H1 (cell line): ENCODE measurements at regions not wholly inside any gene's neighbourhood (a gene's known extent, or its start where the extent isn't known, plus 50 kb on each side); places are given as distances from the start of the nearest gene placed in this dataset.

Experiments used
- CTCF ChIA-PET: fragments of 300-600 bp; sonication (Branson Sonifier 250); formaldehyde crosslinking; loops from one replicate; lab custom pipeline; 2021; ENCODE audit not compliant: partially characterized antibody; lab: Charles Lee
- POLR2A ChIA-PET: fragments of 300-600 bp; sonication (Branson Sonifier 250); formaldehyde crosslinking; loops from one replicate; lab custom pipeline; 2021; ENCODE audit warnings: inconsistent platforms; ENCODE audit not compliant: partially characterized antibody; lab: Charles Lee
- DNase-seq, 2 experiments: peaks; one replicate each; pipeline versions ENCODE4 v3.0.0 to v3.0.0-alpha.2; 2010 to 2022; ENCODE audit warnings: low spot score in 2 of 2, low read depth in 1 of 2, mixed read lengths in 1 of 2
- FAIRE-seq: peaks from 2 replicates; lab custom pipeline; 2011; peaks lifted over from hg19 to GRCh38; lab: Jason Lieb, UNC
- H2AFZ ChIP-seq: 2 replicates; pipeline ENCODE4 v1.8.1; 2012; ENCODE audit warnings: low read length, inconsistent platforms
- H2AK5ac ChIP-seq: 2 replicates; pipeline ENCODE4 v1.6.1; 2013; ENCODE audit warnings: low read depth, low read length
- H2BK120ac ChIP-seq: replicated peaks from 2 replicates; pipeline ENCODE3; 2013; ENCODE audit warnings: low read depth, low read length, inconsistent platforms
- H2BK12ac ChIP-seq: 2 replicates; pipeline ENCODE4 v1.6.1; 2013; ENCODE audit warnings: low read depth, low read length
- H2BK15ac ChIP-seq: 2 replicates; pipeline ENCODE4 v1.6.1; 2013; ENCODE audit warnings: low read length
- H2BK20ac ChIP-seq: 2 replicates; pipeline ENCODE4 v1.6.1; 2013; ENCODE audit warnings: low read length
- H2BK5ac ChIP-seq: 2 replicates; pipeline ENCODE4 v1.6.1; 2013; ENCODE audit warnings: low read depth, low read length
- H3K14ac ChIP-seq: 2 replicates; pipeline ENCODE4 v1.6.1; 2013; ENCODE audit warnings: inconsistent platforms; ENCODE audit not compliant: insufficient read length
- H3K18ac ChIP-seq: 2 replicates; pipeline ENCODE4 v1.6.1; 2013; ENCODE audit warnings: low read length; ENCODE audit errors: extremely low read depth
- H3K23ac ChIP-seq: 2 replicates; pipeline ENCODE4 v1.6.1; 2013; ENCODE audit warnings: inconsistent platforms; ENCODE audit not compliant: insufficient read length
- H3K23me2 ChIP-seq: 2 replicates; pipeline ENCODE4 v1.6.1; 2013; ENCODE audit warnings: low read depth, low read length
- H3K27ac ChIP-seq: 2 replicates; pipeline ENCODE4 v1.6.1; 2011; ENCODE audit warnings: low read depth, low read length, inconsistent platforms
- H3K27me3 ChIP-seq, 4 experiments: replicated peaks in 1 of 4; 1 replicate in 1 of 4; 2 replicates in 3 of 4; pipeline versions ENCODE4 v1.6.1 to v1.8.1; 2011 to 2013; ENCODE audit warnings: low read length in 3 of 4, mild to moderate bottlenecking in 3 of 4, inconsistent platforms in 2 of 4, mixed read lengths in 2 of 4, moderate library complexity in 1 of 4; ENCODE audit not compliant: control insufficient read depth in 3 of 4, insufficient read depth in 3 of 4; ENCODE audit errors: extremely low read depth in 1 of 4
- H3K36me3 ChIP-seq, 4 experiments: 2 replicates each; pipeline versions ENCODE4 v1.6.1 to v1.8.1; 2011 to 2013; ENCODE audit warnings: mild to moderate bottlenecking in 4 of 4, low read length in 3 of 4, moderate library complexity in 2 of 4, control low read depth in 1 of 4, inconsistent platforms in 1 of 4; ENCODE audit not compliant: insufficient read depth in 4 of 4, control insufficient read depth in 2 of 4
- H3K4ac ChIP-seq: replicated peaks from 2 replicates; pipeline ENCODE3; 2013; ENCODE audit warnings: low read length, low read depth, mixed read lengths, inconsistent platforms; ENCODE audit not compliant: insufficient read length
- H3K4me1 ChIP-seq, 4 experiments: replicated peaks in 1 of 4; 1 replicate in 1 of 4; 2 replicates in 3 of 4; pipeline versions ENCODE4 v1.6.1 to v1.8.1; 2011 to 2013; ENCODE audit warnings: low read length in 3 of 4, inconsistent platforms in 2 of 4, mixed read lengths in 1 of 4; ENCODE audit not compliant: insufficient read depth in 4 of 4, control insufficient read depth in 3 of 4
- H3K4me2 ChIP-seq, 2 experiments: 2 replicates each; pipeline versions ENCODE4 v1.6.1 to v1.8.1; 2011 to 2013; ENCODE audit warnings: low read depth in 2 of 2, low read length in 2 of 2, control low read depth in 1 of 2, inconsistent platforms in 1 of 2, mild to moderate bottlenecking in 1 of 2; ENCODE audit not compliant: insufficient read depth in 1 of 2
- H3K4me3 ChIP-seq, 4 experiments: fragments of 200-600, 300-600 bp in 1 of 4; sonication (generic), shearing (Covaris generic), sonication (Bioruptor Twin) in 1 of 4; 2 replicates each; pipeline versions ENCODE4 v1.5.1 to v1.8.1; 2011 to 2016; ENCODE audit warnings: low read length in 4 of 4, low read depth in 3 of 4, control low read depth in 2 of 4, inconsistent platforms in 2 of 4, mild to moderate bottlenecking in 2 of 4, mixed read lengths in 1 of 4, moderate library complexity in 1 of 4; ENCODE audit not compliant: insufficient read depth in 2 of 4; ENCODE audit errors: extremely low read depth in 1 of 4
- H3K56ac ChIP-seq: replicated peaks from 2 replicates; pipeline ENCODE3; 2013; ENCODE audit warnings: low read depth, mild to moderate bottlenecking, mixed read lengths, low read length, inconsistent platforms; ENCODE audit not compliant: insufficient read length
- H3K79me1 ChIP-seq: 2 replicates; pipeline ENCODE4 v1.6.1; 2013; ENCODE audit warnings: low read depth, low read length, control low read depth
- H3K79me2 ChIP-seq, 2 experiments: 2 replicates each; pipeline versions ENCODE4 v1.6.1 to v1.8.1; 2012 to 2013; ENCODE audit warnings: low read length in 2 of 2, mild to moderate bottlenecking in 2 of 2, inconsistent platforms in 1 of 2; ENCODE audit not compliant: insufficient read depth in 2 of 2, control insufficient read depth in 1 of 2
- H3K9ac ChIP-seq, 4 experiments: replicated peaks in 1 of 4; 1 replicate in 1 of 4; 2 replicates in 3 of 4; pipeline versions ENCODE4 v1.6.1 to v1.8.1; 2011 to 2013; ENCODE audit warnings: low read depth in 3 of 4, low read length in 3 of 4, control low read depth in 2 of 4, mild to moderate bottlenecking in 2 of 4, moderate library complexity in 2 of 4, inconsistent platforms in 1 of 4; ENCODE audit errors: extremely low read depth in 1 of 4
- H3K9me3 ChIP-seq, 2 experiments: 2 replicates each; pipeline versions ENCODE4 v1.6.1 to v1.8.1; 2012 to 2013; ENCODE audit warnings: mild to moderate bottlenecking in 2 of 2, moderate library complexity in 2 of 2, control low read depth in 1 of 2, inconsistent platforms in 1 of 2, low read depth in 1 of 2, low read length in 1 of 2, mixed read lengths in 1 of 2; ENCODE audit not compliant: insufficient read depth in 2 of 2
- H4K20me1 ChIP-seq, 2 experiments: replicated peaks in 1 of 2; 2 replicates each; pipeline versions ENCODE3 to v1.8.1; 2011 to 2013; ENCODE audit warnings: inconsistent platforms in 2 of 2, low read length in 2 of 2, mild to moderate bottlenecking in 1 of 2; ENCODE audit not compliant: insufficient read depth in 2 of 2, control insufficient read depth in 1 of 2
- H4K5ac ChIP-seq: 2 replicates; pipeline ENCODE4 v1.6.1; 2013; ENCODE audit warnings: low read length, low read depth, mixed read lengths, inconsistent platforms; ENCODE audit not compliant: insufficient read length
- H4K8ac ChIP-seq: 2 replicates; pipeline ENCODE4 v1.8.0; 2013; ENCODE audit warnings: mild to moderate bottlenecking, moderate library complexity, low read length, inconsistent platforms; ENCODE audit not compliant: insufficient read depth; ENCODE audit errors: extremely low read depth
- H4K91ac ChIP-seq: replicated peaks from 2 replicates; pipeline ENCODE3; 2013; ENCODE audit warnings: low read length, mixed read lengths, inconsistent platforms; ENCODE audit not compliant: insufficient read length
- SP1 ChIP-seq: IDR thresholded peaks from 2 replicates; pipeline ENCODE4 v1.6.1; 2011; ENCODE audit warnings: low read depth, low read length
- WGBS, 2 experiments: shearing (Covaris generic) in 1 of 2; methylation state at CpG; one replicate each; pipeline versions ENCODE4 v1.1.6 to v1.1.7; 2013 to 2015; ENCODE audit warnings: low lambda C conversion rate in 2 of 2, mixed read lengths in 2 of 2, inconsistent platforms in 1 of 2, low coverage in 1 of 2, missing lambda C conversion rate in 1 of 2; ENCODE audit not compliant: insufficient replicate concordance in 2 of 2, insufficient coverage in 1 of 2, insufficient read length in 1 of 2; ENCODE audit errors: extremely low coverage in 1 of 2, missing lambda C conversion rate in 1 of 2; 5-methylcytosine and 5-hydroxymethylcytosine counted together

GRCh38 chr3:187968883-187969580 lies 184.9 kb upstream of the LPP start:
- WGBS, 2 experiments = 95% methylated on average over 2 of the region's 2 CpGs; no CpG with 5 or more reads in 1 of the 2 experiments
- no peak overlapping the region for H2AK5ac ChIP-seq
- H4K91ac ChIP-seq = no peak overlapping the region
- ChIA-PET CTCF (interaction anchor here (0.6 to 3.1 kb wide), 5 partner anchors 7 to 265 kb away, joined by 3 to 9 read pairs (median 3); no protein-coding TSS in a partner anchor), POLR2A (interaction anchor here (1.3 kb wide), 1 partner anchor 222 kb away, joined by 3 read pairs; no protein-coding TSS in a partner anchor)
- H3K18ac ChIP-seq = no peak overlapping the region
- no peaks in the 10 kb centered on the region for H3K79me1 ChIP-seq
- no peak overlapping the region for H3K9ac ChIP-seq
- no peak overlapping the region for H2BK5ac ChIP-seq
- H3K4me3 ChIP-seq = no peak overlapping the region
- H3K4me1 ChIP-seq = no peaks in the 10 kb centered on the region
- H2BK12ac ChIP-seq = no peak overlapping the region; the same call in 1 of the 2 replicates
- no peaks in the 10 kb centered on the region for H3K79me2 ChIP-seq
- no peak overlapping the region for H3K4ac ChIP-seq
- no peak overlapping the region for H2BK15ac ChIP-seq
- no peak overlapping the region for H3K4me2 ChIP-seq
- no peaks in the 10 kb centered on the region for H4K20me1 ChIP-seq
- H4K5ac ChIP-seq = no peak overlapping the region
- H3K14ac ChIP-seq = no peak overlapping the region
- no peak overlapping the region for H2BK20ac ChIP-seq
- no peaks in the 10 kb centered on the region for H3K27me3 ChIP-seq
- no peak overlapping the region for H2AFZ ChIP-seq
- no peak overlapping the region for H2BK120ac ChIP-seq
- DNase-seq = no peak
- no peak overlapping the region for H3K23ac ChIP-seq
- no peak overlapping the region for H3K56ac ChIP-seq
- no peak for FAIRE-seq
- H3K36me3 ChIP-seq = no peaks in the 10 kb centered on the region
- no peaks in the 10 kb centered on the region for H3K23me2 ChIP-seq
- H3K9me3 ChIP-seq = no peaks in the 10 kb centered on the region
- H3K27ac ChIP-seq = no peak overlapping the region
- no peak overlapping the region for H4K8ac ChIP-seq
- TF ChIP-seq SP1 = no peak
